ENCODE measurements at regions not wholly inside any gene's neighbourhood (a gene's known extent, or its start where the extent isn't known, plus 50 kb on each side); places are given as distances from the start of the nearest gene placed in this dataset.

DNA sequence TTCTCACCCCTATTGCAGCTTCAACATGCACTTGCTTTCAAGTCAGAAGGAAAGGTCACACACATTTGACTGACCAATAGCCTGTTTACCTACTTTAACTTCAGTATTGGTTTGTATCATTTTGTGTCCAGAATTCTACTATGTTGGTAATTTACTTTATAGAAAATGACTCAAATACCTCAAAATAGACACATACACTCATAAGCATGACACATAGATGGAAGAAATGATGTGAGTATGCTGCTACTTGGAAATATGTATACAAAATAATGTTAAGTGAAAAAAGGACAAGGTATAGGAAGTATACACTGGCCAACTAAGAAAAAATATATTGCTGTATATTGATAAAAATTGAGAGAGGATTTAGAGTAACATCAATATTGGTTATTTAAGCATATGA lies 98.8 kb upstream of the CASK start:
- TF ChIP-seq, protein P1, sequence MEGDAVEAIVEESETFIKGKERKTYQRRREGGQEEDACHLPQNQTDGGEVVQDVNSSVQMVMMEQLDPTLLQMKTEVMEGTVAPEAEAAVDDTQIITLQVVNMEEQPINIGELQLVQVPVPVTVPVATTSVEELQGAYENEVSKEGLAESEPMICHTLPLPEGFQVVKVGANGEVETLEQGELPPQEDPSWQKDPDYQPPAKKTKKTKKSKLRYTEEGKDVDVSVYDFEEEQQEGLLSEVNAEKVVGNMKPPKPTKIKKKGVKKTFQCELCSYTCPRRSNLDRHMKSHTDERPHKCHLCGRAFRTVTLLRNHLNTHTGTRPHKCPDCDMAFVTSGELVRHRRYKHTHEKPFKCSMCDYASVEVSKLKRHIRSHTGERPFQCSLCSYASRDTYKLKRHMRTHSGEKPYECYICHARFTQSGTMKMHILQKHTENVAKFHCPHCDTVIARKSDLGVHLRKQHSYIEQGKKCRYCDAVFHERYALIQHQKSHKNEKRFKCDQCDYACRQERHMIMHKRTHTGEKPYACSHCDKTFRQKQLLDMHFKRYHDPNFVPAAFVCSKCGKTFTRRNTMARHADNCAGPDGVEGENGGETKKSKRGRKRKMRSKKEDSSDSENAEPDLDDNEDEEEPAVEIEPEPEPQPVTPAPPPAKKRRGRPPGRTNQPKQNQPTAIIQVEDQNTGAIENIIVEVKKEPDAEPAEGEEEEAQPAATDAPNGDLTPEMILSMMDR (IDR thresholded peaks at IDR 0.05 in 2 of 3, conservative IDR thresholded peaks at IDR 0.05 in 1 of 3; ENCODE audit: borderline replicate concordance in 1 of 3, insufficient read depth in 1 of 3, low read depth in 2 of 3, low read length in 2 of 3) = no peak
- TF ChIP-seq JUND (IDR thresholded peaks at IDR 0.05) (no peak), POLR2A (IDR thresholded peaks at IDR 0.05; ENCODE audit: borderline replicate concordance, extremely low read depth, insufficient read depth, insufficient read length) (no peak), RAD21 (IDR thresholded peaks at IDR 0.05; ENCODE audit: low read depth) (no peak), SIN3A (IDR thresholded peaks at IDR 0.05; ENCODE audit: low read depth) (no peak), POLR2AphosphoS5 (IDR thresholded peaks at IDR 0.05; ENCODE audit: low read depth, low read length) (no peak), EGR1 (IDR thresholded peaks at IDR 0.05; ENCODE audit: low read depth) (no peak), CEBPB (IDR thresholded peaks at IDR 0.05; ENCODE audit: low read depth) (no peak), YY1 (IDR thresholded peaks at IDR 0.05; ENCODE audit: extremely low read depth, insufficient replicate concordance, low read depth, low read length) (no peak), EZH2phosphoT487 (IDR thresholded peaks at IDR 0.05; ENCODE audit: borderline replicate concordance) (no peak), EZH2 (IDR thresholded peaks at IDR 0.05) (no peak), ELF1 (IDR thresholded peaks at IDR 0.05; ENCODE audit: borderline replicate concordance, low read depth) (no peak)
- TF ChIP-seq, protein P2, sequence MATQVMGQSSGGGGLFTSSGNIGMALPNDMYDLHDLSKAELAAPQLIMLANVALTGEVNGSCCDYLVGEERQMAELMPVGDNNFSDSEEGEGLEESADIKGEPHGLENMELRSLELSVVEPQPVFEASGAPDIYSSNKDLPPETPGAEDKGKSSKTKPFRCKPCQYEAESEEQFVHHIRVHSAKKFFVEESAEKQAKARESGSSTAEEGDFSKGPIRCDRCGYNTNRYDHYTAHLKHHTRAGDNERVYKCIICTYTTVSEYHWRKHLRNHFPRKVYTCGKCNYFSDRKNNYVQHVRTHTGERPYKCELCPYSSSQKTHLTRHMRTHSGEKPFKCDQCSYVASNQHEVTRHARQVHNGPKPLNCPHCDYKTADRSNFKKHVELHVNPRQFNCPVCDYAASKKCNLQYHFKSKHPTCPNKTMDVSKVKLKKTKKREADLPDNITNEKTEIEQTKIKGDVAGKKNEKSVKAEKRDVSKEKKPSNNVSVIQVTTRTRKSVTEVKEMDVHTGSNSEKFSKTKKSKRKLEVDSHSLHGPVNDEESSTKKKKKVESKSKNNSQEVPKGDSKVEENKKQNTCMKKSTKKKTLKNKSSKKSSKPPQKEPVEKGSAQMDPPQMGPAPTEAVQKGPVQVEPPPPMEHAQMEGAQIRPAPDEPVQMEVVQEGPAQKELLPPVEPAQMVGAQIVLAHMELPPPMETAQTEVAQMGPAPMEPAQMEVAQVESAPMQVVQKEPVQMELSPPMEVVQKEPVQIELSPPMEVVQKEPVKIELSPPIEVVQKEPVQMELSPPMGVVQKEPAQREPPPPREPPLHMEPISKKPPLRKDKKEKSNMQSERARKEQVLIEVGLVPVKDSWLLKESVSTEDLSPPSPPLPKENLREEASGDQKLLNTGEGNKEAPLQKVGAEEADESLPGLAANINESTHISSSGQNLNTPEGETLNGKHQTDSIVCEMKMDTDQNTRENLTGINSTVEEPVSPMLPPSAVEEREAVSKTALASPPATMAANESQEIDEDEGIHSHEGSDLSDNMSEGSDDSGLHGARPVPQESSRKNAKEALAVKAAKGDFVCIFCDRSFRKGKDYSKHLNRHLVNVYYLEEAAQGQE (IDR thresholded peaks at IDR 0.05; ENCODE audit: low read depth) = no peak
- TF ChIP-seq, protein P3, sequence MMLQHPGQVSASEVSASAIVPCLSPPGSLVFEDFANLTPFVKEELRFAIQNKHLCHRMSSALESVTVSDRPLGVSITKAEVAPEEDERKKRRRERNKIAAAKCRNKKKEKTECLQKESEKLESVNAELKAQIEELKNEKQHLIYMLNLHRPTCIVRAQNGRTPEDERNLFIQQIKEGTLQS (IDR thresholded peaks at IDR 0.05) = no peak

Data from HCT116 (cell line).